IMR-90 (cell line): ENCODE measurements at regions not wholly inside any gene's neighbourhood (a gene's known extent, or its start where the extent isn't known, plus 50 kb on each side); places are given as distances from the start of the nearest gene placed in this dataset.

Experiments
- ATAC-seq: fragments of 200-7000 bp; cut with Tn5 transposase; 2 replicates; pipeline ENCODE4 v1.9.1; 2020; ENCODE audit warnings: low read depth, mild to moderate bottlenecking, moderate library complexity
- BruUV-seq: library from RNA; stranded (reverse); fragments of 400-500 nt; replicated peaks from 2 replicates; lab custom pipeline; 2021; lab: Mats Ljungman, UMichigan
- CTCF ChIA-PET: fragments of 300-600 bp; formaldehyde crosslinking; extraction: SDS; loops from one replicate; lab custom pipeline; 2021; ENCODE audit warnings: antibody characterized with exemption; lab: Yijun Ruan, JAX
- POLR2A ChIA-PET: fragments of 300-600 bp; sonication (Branson Sonifier 250); formaldehyde crosslinking; loops from one replicate; lab custom pipeline; 2022; ENCODE audit warnings: antibody characterized with exemption; ENCODE audit not compliant: unreplicated experiment; lab: Charles Lee
- DNase-seq: peaks from one replicate; pipeline ENCODE4 v3.0.0; 2013
- H2AFZ ChIP-seq: replicated peaks from 2 replicates; pipeline ENCODE3; 2013; ENCODE audit warnings: low read length, mild to moderate bottlenecking; ENCODE audit not compliant: poor library complexity
- H2AK5ac ChIP-seq: 2 replicates; pipeline ENCODE4 v1.6.1; 2013; ENCODE audit warnings: low read depth, low read length, inconsistent platforms
- H2AK9ac ChIP-seq: replicated peaks from 2 replicates; pipeline ENCODE3; 2013; ENCODE audit warnings: mild to moderate bottlenecking, low read depth, low read length, moderate library complexity; ENCODE audit not compliant: poor library complexity
- H2BK120ac ChIP-seq: 2 replicates; pipeline ENCODE4 v1.6.1; 2013; ENCODE audit warnings: low read depth, low read length, inconsistent platforms
- H2BK15ac ChIP-seq: 3 replicates; pipeline ENCODE4 v1.6.1; 2013; ENCODE audit warnings: low read depth, low read length, inconsistent platforms
- H2BK20ac ChIP-seq: 2 replicates; pipeline ENCODE4 v1.6.1; 2013; ENCODE audit warnings: low read depth, mild to moderate bottlenecking, inconsistent platforms, low read length, moderate library complexity
- H2BK5ac ChIP-seq: 2 replicates; pipeline ENCODE4 v1.6.1; 2013; ENCODE audit warnings: mild to moderate bottlenecking, low read depth, low read length, inconsistent platforms; ENCODE audit not compliant: poor library complexity, severe bottlenecking
- H3K14ac ChIP-seq: replicated peaks from 2 replicates; pipeline ENCODE4 v1.6.1; 2013; ENCODE audit warnings: low read depth, low read length, inconsistent platforms
- H3K18ac ChIP-seq: 2 replicates; pipeline ENCODE4 v1.6.1; 2013; ENCODE audit warnings: low read depth, low read length, control low read depth
- H3K23ac ChIP-seq: 2 replicates; pipeline ENCODE4 v1.6.1; 2013; ENCODE audit warnings: low read depth, low read length, inconsistent platforms
- H3K27ac ChIP-seq: 2 replicates; pipeline ENCODE4 v1.5.1; 2013; ENCODE audit warnings: mild to moderate bottlenecking, control low read depth, low read length; ENCODE audit not compliant: insufficient read depth
- H3K27me3 ChIP-seq: 2 replicates; pipeline ENCODE4 v1.6.1; 2013; ENCODE audit warnings: low read length; ENCODE audit not compliant: control insufficient read depth, insufficient read depth
- H3K36me3 ChIP-seq: 2 replicates; pipeline ENCODE4 v1.6.1; 2013; ENCODE audit warnings: low read length, mixed read lengths; ENCODE audit not compliant: control insufficient read depth, insufficient read depth
- H3K4ac ChIP-seq: 2 replicates; pipeline ENCODE4 v1.6.1; 2013; ENCODE audit warnings: low read depth, low read length, inconsistent platforms
- H3K4me1 ChIP-seq: 2 replicates; pipeline ENCODE4 v1.6.1; 2013; ENCODE audit warnings: low read length, mixed read lengths; ENCODE audit not compliant: control insufficient read depth, insufficient read depth
- H3K4me2 ChIP-seq: 2 replicates; pipeline ENCODE4 v1.6.1; 2013; ENCODE audit warnings: low read depth, mild to moderate bottlenecking, control low read depth, low read length, moderate library complexity
- H3K4me3 ChIP-seq: 2 replicates; pipeline ENCODE4 v1.5.1; 2013; ENCODE audit warnings: low read depth, mild to moderate bottlenecking, control low read depth, low read length, moderate library complexity; ENCODE audit not compliant: insufficient read depth
- H3K56ac ChIP-seq: 2 replicates; pipeline ENCODE4 v1.6.1; 2013; ENCODE audit warnings: low read length, inconsistent platforms; ENCODE audit not compliant: insufficient read depth; ENCODE audit errors: extremely low read depth
- H3K79me1 ChIP-seq, 2 experiments: 2 replicates each; pipeline ENCODE4 v1.6.1; 2013; ENCODE audit warnings: low read length in 2 of 2, inconsistent platforms in 1 of 2, low read depth in 1 of 2
- H3K9ac ChIP-seq: 2 replicates; pipeline ENCODE4 v1.6.1; 2013; ENCODE audit warnings: low read depth, low read length, control low read depth
- H3K9me1 ChIP-seq: 2 replicates; pipeline ENCODE4 v1.6.1; 2013; ENCODE audit warnings: low read length, inconsistent platforms; ENCODE audit not compliant: insufficient read depth
- H3K9me3 ChIP-seq: 2 replicates; pipeline ENCODE4 v1.6.1; 2013; ENCODE audit warnings: low read length; ENCODE audit not compliant: control insufficient read depth, insufficient read depth
- H4K20me1 ChIP-seq: 2 replicates; pipeline ENCODE4 v1.6.1; 2013; ENCODE audit warnings: low read length, inconsistent platforms; ENCODE audit not compliant: insufficient read depth
- H4K5ac ChIP-seq: 2 replicates; pipeline ENCODE4 v1.6.1; 2013; ENCODE audit warnings: mild to moderate bottlenecking, low read depth, low read length, control low read depth
- H4K8ac ChIP-seq, 2 experiments: 2 replicates each; pipeline ENCODE4 v1.6.1; 2013; ENCODE audit warnings: low read depth in 2 of 2, low read length in 2 of 2, control low read depth in 1 of 2, inconsistent platforms in 1 of 2
- H4K91ac ChIP-seq: 2 replicates; pipeline ENCODE4 v1.6.1; 2013; ENCODE audit warnings: low read depth, low read length, inconsistent platforms; ENCODE audit not compliant: insufficient read depth
- BHLHE40 ChIP-seq: fragments of 150-350 bp; IDR thresholded peaks from 2 replicates; pipeline ENCODE4 v1.6.1; 2016; ENCODE audit warnings: mild to moderate bottlenecking, low read depth, low read length
- CEBPB ChIP-seq: IDR thresholded peaks from 2 replicates; pipeline ENCODE4 v1.6.1; 2012; ENCODE audit warnings: low read depth, low read length, improper control_type of control experiment
- CHD1 ChIP-seq: IDR thresholded peaks from 2 replicates; pipeline ENCODE4 v1.6.1; 2012; ENCODE audit warnings: low read depth, low read length, improper control_type of control experiment
- FOS ChIP-seq: fragments of 150-350 bp; IDR thresholded peaks from 2 replicates; pipeline ENCODE4 v1.6.1; 2016; ENCODE audit warnings: low read depth, low read length
- MAFK ChIP-seq: IDR thresholded peaks from 2 replicates; pipeline ENCODE4 v1.6.1; 2012; ENCODE audit warnings: low read depth, low read length, improper control_type of control experiment
- MXI1 ChIP-seq: IDR thresholded peaks from 2 replicates; pipeline ENCODE4 v1.6.1; 2012; ENCODE audit warnings: low read depth, mild to moderate bottlenecking, low read length, moderate library complexity, borderline replicate concordance
- NFE2L2 ChIP-seq: fragments of 150-350 bp; IDR thresholded peaks from 2 replicates; pipeline ENCODE4 v1.6.1; 2016; ENCODE audit warnings: low read depth, mild to moderate bottlenecking, low read length
- RAD21 ChIP-seq: IDR thresholded peaks from 2 replicates; pipeline ENCODE4 v1.6.1; 2012; ENCODE audit warnings: low read length, improper control_type of control experiment
- RCOR1 ChIP-seq: IDR thresholded peaks from 2 replicates; pipeline ENCODE4 v1.6.1; 2012; ENCODE audit warnings: mild to moderate bottlenecking, low read length, improper control_type of control experiment; ENCODE audit not compliant: insufficient replicate concordance
- RFX5 ChIP-seq: IDR thresholded peaks from 2 replicates; pipeline ENCODE4 v1.8.0; 2012; ENCODE audit warnings: low read depth, mild to moderate bottlenecking, low read length, moderate library complexity
- USF2 ChIP-seq: fragments of 150-350 bp; IDR thresholded peaks from 2 replicates; pipeline ENCODE4 v1.6.1; 2017; ENCODE audit warnings: mild to moderate bottlenecking, antibody characterized with exemption, low read length, low read depth
- WGBS, 2 experiments: methylation state at CpG; one replicate each; pipeline versions ENCODE4 v1.1.5 to v1.1.7; 2013; ENCODE audit warnings: missing lambda C conversion rate in 2 of 2; ENCODE audit not compliant: insufficient read length in 1 of 2; ENCODE audit errors: extremely low coverage in 2 of 2; 5-methylcytosine and 5-hydroxymethylcytosine counted together
- dilution Hi-C: fragments of 300-500 bp; cut with HindIII; formaldehyde crosslinking; loops from one replicate; pipeline ENCODE4 v1.14.3; 2018; ENCODE audit warnings: low sequenced_read_pairs; ENCODE audit not compliant: unreplicated experiment
- in situ Hi-C: fragments of 300-500 bp; cut with MboI; formaldehyde crosslinking; loops from 3 replicates; pipeline ENCODE4 v1.14.3; 2019; ENCODE audit warnings: low sequenced_read_pairs, inconsistent platforms, mixed read lengths
- intact Hi-C: fragments of 100-400 bp; cut with micrococcal nuclease; formaldehyde crosslinking; loops from 2 replicates; pipeline ENCODE4 v1.10.0; 2022

- H3K18ac ChIP-seq, result no peak overlapping the region; the same call in 1 of the 2 replicates
- peak; percentile 96 for DNase-seq
- H3K9me3 ChIP-seq, result no peaks in the 10 kb centered on the region
- H3K23ac ChIP-seq, result no peak overlapping the region
- no peaks in the 10 kb centered on the region for H4K20me1 ChIP-seq
- H4K8ac ChIP-seq, result no peak overlapping the region; a peak in 1 of 4 replicates
- TF ChIP-seq CEBPB, result peak; percentile 97
- peak; percentile 66; the same call in 1 of the 2 replicates for TF ChIP-seq USF2
- TF ChIP-seq RAD21, result no peak
- TF ChIP-seq RCOR1, result no peak
- TF ChIP-seq FOS, result peak; percentile 64; the same call in 1 of the 2 replicates
- peak; percentile 93 for TF ChIP-seq BHLHE40
- no peak for TF ChIP-seq RFX5
- no peak for TF ChIP-seq CHD1
- peak; percentile 95 for TF ChIP-seq MXI1
- peak; percentile 24; the same call in 1 of the 2 replicates for TF ChIP-seq MAFK
- peak; percentile 44; the same call in 1 of the 2 replicates for TF ChIP-seq NFE2L2
- H3K14ac ChIP-seq, result no peak overlapping the region
- no peak overlapping the region for H2BK20ac ChIP-seq
- H2BK120ac ChIP-seq, result peak overlapping the region; percentile 11; the same call in 1 of the 2 replicates
- H2AK5ac ChIP-seq, result no peak overlapping the region
- peaks cover 4% of the 10 kb centered on the region for H3K4me1 ChIP-seq
- no TSS peak for BruUV-seq
- no peak overlapping the region for H3K4me3 ChIP-seq
- no peak overlapping the region for H2BK15ac ChIP-seq
- in situ Hi-C loops (loop anchor here (10.0 kb wide), 1 partner anchor 120 kb away; the partner anchor contains the start of gene RAP2B), dilution Hi-C loops (no loop called here), intact Hi-C loops (loop anchor here (2.0 to 5.0 kb wide), 2 partner anchors 37 to 122 kb away; partner anchors contain the start of gene RAP2B)
- H3K4me2 ChIP-seq, result no peak overlapping the region
- no peaks in the 10 kb centered on the region for H3K79me1 ChIP-seq
- ATAC-seq, result peak; percentile 95
- H3K4ac ChIP-seq, result peak overlapping the region; percentile 4; the same call in 1 of the 2 replicates
- H3K9ac ChIP-seq, result no peak overlapping the region
- H2AK9ac ChIP-seq, result no peak overlapping the region
- H3K56ac ChIP-seq, result no peak overlapping the region
- WGBS, 2 experiments, result no CpG with 5 or more reads among the region's 4 CpGs
- H3K27ac ChIP-seq, result peak overlapping the region; percentile 29; the same call in 1 of the 2 replicates
- no peaks in the 10 kb centered on the region for H3K36me3 ChIP-seq
- H2AFZ ChIP-seq, result no peak overlapping the region
- 0 out of 2 replicates have a peak overlapping the region, but pooled peaks have one; percentile 0 for H4K91ac ChIP-seq
- H2BK5ac ChIP-seq, result peak overlapping the region; percentile 56
- POLR2A ChIA-PET, result no interaction called here
- H3K9me1 ChIP-seq, result peaks cover 7% of the 10 kb centered on the region; the same call in 1 of the 2 replicates
- CTCF ChIA-PET, result interaction anchor here (0.6 to 1.6 kb wide), 4 partner anchors 31 to 208 kb away, joined by 3 read pairs; no protein-coding TSS in a partner anchor
- H4K5ac ChIP-seq, result no peak overlapping the region
- no peaks in the 10 kb centered on the region for H3K27me3 ChIP-seq
Observed at GRCh38 chr3:153284282-153284938, 122.4 kb downstream of the RAP2B start.
